GM21717 (cell line): ENCODE measurements at regions not wholly inside any gene's neighbourhood (a gene's known extent, or its start where the extent isn't known, plus 50 kb on each side); places are given as distances from the start of the nearest gene placed in this dataset.

Experiments used
- ATAC-seq: cut with Tn5 transposase; IDR thresholded peaks from one replicate; pipeline ENCODE4 v1.9.1; 2021; ENCODE audit warnings: mild to moderate bottlenecking, moderate library complexity; ENCODE audit not compliant: unreplicated experiment

DNA sequence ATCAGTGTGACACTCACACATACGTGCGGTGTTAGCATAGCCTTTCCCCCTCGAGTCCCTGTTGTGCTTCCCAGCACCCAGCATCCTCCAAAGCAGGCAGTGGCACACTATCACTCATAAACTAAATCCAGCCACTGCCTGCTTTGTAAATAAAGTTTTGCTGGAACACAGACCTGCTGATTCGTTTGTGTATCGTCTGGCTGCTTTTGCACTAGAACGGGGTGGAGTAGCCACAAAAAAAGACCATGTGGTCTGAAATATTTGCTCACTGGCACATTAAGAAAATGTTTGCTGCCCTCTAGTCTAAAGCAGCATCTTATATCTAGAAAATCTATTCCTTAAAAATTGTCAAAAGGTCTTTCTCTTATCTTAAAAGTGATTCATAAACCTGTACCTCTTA, 341.2 kb upstream of the ZFHX3 start:
- ATAC-seq: no peak

DNA sequence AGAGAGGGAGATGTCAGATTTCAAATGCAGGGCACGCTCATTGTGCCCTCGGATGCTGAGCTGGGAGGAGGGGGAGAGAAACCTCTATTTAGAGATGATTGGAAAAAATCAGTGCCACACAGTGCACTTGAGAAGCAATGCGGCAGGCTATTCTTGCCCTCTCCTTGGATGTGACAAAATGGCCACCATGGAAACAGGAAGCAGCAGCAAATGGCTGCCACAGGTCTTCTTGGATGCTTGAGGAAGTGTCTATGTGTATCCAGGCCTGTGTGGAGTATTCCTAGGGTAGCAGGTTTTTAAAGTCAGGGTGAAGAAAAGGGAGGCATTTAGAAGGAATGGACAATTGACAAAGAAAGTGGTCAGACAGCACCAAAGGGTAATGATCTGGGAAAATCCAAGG, 340.1 kb upstream of the ZFHX3 start:
- ATAC-seq: no peak

DNA sequence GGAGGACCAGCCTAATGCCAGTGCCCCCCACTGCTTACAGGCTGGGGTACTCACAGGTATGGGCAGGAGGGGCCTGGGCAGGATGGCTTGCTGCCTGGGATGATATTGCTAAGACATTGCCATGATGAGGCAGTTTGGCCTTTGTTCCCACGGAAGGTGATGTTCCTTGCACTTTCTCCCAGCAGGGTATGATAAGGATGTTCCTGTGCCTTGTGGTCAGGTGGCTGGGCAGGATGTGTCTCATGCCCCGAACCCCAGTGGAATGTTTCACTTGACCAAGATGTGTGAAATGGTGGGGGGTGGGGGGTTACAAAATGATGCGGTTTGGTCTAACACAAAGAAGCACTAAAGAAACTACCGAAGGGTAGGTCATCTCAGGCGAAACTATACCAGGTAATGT, 337.8 kb upstream of the ZFHX3 start:
- ATAC-seq: no peak

DNA sequence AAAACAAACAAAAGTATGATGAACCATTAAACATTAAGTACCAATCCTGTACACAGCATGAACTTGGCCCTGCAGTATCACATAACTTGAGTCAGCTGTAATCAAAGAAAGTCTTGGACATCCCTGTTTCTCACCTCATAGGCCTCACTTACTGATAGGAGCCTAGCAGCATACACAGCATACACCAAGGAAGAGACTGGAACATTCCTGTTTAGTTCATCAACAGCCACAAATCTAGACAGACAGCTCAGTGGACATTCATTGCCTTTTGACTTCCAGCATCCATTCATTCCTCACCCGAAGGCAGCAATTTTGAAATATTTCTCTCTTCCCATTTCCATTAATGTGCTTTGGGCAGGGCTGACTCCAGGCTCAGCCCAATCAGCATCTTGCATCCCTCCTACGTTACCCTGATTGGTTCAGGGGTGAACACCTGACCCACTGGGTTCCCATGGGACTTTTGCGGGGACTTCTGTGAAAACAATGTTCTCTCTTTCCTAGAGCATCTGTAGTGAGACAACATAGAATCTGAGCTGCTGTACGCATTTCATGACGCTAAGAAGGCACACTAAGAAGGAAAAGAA, 336.7 kb upstream of the ZFHX3 start:
- no peak for ATAC-seq

DNA sequence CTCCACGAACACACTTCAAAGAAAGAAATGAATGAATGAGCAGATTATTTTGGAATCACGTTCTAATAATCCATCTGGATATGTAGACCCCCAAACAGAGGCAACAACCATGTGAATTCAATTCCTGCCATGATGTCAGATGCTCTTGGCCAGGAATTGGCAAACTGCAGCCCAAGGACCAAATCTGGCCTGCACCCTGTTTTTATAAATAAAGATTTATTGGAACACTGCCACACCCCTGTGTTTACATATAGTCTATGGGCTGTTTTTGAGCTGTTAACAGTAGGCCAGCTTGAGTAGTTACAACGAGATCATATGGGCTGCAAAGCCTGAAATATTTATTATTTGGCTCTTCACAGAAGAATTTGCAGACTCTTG, 336.0 kb upstream of the ZFHX3 start:
- no peak for ATAC-seq

DNA sequence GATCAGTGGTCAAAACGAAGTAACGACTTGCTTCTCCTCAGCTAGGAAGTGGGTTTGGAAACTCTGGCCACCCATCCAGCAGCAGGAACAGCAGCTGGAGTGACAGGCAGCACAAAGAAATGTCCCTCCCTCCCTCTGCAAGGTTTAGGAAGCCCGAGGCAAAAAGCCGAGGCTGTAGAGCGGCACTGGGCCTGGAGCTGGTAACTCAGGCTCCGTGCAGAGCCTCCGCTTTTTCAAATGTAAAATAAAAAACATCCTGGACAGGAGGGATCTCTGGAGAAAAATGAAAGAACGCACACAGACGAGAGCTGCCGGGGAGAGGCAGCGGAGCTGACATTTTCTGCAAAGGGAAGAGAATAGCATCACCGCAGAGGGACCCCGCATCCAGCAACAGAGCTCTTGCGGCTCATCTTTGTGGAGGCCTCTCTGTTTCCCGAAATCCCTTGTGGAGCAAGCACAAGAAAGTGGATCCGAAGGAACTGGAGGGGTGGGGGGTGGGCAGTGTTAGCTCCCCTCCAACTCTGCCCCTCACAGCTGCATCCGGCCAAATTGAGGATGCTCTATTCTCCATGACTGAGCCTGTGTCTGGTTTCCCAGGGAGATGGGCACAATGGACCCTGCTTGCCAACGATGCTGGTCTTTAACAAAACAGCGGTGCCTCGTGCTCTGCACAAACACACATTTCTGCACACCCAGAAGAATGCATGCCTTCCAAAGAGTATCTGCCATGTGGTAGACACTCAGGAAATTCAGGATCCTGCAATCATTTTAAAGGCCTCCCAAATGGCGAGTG, 335.5 kb upstream of the ZFHX3 start:
- no peak for ATAC-seq

DNA sequence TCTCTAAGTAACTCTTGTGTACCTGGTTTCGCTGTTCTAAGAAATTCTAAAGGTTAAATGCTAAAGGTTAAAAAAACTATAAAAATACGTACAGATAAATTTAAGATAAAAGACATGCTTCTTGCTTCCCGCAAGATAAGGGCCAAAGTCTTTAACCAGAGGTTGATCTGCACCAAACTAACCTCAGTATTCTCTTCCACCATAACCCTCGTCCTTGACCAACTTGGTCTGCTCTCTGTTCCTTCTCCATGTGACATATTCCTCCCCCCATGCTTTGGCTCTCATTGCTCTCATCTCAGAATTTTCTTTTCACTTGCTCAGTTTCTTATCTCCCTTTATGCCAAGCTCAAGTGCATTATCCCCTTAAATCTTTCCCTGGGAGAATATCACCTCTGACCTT, 330.5 kb upstream of the ZFHX3 start:
- ATAC-seq: no peak

DNA sequence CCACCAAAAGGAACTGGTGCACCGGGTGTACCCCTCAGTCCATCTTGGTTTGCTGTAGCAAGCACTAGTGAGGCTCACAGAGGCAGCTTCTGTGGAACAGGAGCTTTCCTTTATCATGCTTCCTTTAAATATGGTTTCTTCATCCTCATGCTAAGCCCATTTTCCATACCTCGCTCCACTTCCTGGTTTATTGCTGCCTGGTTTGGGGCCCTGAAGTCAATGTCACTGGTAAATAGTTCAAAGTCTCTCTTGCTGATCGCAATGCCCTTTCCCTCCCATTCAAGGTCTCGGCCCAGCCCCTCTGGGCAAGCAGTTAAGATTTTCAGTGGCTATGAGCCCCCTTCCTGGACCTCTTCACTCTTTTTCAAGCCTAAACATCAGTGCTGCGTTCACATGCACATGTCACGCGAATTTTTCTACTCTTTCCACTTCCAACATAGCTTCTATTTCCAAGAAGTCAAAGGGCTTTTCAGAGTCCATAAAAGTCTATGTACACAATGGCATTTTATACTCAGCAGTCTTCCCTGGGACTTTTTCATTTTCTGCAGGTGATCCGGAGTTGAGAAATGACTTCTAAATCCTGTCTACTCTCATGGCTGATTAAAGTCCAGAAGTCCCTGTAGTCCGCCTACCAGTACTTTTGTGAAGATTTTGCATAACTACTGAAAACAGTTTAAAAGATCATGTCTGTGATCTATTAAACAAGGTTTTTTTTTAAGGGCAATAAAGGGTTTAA, 323.8 kb upstream of the ZFHX3 start:
- ATAC-seq: no peak

DNA sequence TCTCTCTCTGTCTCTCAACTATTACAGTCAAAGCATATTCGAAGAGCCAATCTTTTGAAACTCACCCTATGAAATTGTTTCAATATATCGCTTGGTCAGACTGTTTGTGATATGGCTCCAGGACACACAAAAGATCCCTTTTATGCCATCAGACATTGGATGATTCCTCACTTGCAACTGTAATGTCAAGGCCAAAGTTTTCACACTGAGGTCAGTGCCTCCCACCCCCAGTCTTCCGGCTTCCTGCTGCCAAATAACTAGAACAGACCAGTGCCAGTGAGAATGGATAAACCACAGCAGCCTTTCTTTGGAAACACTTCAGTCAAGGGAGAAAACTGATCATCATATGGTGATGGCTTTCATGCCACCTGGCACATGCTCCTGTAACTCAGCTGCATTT, 321.9 kb upstream of the ZFHX3 start:
- no peak for ATAC-seq

DNA sequence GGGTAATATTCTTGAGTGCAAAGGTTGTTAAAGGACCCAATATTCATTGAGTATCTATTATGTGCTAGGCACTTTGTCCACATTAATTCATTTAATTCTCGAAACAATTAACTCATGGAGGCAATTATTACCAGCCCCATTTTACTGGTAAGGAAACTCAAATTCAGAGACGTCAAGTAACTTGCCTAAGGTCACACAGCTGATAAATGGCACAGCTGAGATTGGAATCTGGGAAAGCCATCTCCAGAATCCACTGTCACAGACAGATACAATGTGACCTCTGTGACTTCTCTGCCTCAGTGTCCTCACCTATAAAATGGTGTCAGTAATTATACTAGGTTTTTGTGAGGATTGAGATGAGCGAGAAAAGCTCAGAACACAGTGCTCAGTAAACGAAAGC, 320.8 kb upstream of the ZFHX3 start:
- ATAC-seq: no peak

DNA sequence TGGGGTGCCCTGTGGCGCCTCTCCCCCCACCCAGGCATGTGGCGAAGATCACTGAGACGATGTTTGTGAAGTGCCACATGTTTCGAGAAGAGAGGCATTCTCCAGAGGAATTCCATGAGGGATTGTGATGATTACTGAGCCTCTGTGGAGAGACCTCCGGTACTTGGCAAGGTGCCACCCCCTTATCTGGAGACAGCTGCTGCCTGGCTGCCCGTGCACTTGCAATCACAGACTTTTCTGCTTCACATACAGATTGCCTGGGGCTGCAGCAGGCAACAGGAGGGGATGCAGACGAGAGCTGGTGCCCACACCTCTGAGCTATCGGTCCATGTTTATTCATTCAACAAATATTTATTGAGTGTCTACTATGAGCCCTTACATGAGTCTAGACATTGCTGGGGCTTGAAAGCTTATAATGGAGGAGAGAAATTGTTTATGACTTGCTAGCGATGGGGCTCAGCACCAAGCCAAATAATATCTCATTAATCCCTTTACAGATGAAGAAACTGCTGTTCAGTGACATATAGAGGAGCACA, 317.2 kb upstream of the ZFHX3 start:
- no peak for ATAC-seq

DNA sequence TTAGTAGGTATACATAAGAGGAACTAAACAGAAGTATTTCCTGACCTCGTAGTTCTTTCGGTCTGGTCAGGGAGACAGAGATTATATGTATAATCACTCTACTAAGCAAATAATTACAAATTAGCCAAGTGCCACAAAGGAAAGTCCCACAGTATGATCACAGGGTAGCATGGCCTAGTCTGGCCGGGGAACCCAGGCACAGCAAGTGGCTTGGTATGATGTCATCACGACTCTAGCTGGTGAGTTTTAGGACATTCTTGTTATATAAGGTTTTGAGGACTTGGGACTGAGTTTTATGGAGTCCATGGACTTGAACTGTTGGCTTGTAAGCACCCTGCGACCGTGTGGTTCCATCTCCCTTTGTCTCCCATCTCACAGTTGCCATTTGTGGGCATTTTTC, 316.5 kb upstream of the ZFHX3 start:
- ATAC-seq: no peak

DNA sequence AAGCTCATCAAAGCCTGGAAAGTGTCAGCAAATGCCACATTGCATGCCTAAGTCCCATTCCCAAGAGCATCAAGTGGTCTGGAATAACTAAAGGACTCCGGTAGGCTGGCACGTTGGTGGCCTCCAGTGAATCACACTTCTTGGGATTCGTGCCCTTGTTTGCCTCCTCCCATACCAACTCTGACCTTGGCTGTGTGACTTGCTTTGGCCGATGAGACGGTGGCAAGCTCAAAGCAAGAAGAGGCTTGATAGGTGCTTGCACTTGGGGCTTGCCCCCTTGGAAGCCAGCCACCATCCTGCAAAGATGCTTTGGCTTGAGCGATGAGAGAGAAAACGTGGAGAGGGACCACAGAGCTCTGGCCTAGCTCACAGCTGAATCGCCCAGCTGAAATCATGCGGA, 313.1 kb upstream of the ZFHX3 start:
- ATAC-seq: no peak

DNA sequence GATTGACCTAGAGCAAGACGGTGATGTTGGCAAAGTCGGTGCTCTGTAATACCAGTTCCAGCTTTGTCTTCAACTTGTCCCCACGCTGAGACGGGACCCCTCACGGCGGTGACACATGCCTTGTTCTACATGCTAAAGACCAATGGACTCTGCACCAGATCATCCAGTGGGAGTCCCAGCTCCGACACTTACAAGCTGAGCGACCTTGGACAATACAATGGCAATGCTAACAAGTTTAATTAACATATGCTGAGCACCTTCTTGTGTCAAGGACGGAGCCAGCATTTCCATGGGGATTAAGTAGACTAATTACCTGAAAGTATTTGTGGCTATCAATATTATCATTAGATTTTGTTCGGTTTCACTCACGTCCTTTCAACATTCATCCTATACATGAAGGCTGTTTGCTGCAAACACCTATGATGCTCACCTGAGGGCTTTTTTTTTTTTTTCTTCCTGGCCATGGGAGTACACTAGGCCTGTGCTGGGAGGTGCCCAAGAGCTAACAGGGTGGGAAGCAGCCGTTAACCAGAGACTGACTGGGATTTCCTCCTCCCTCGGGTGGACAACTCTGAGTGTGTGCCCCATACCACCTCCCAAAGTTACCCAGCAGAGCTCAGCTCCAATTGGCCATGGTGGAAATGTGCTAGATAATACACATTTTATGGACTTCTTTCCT, 308.6 kb upstream of the ZFHX3 start:
- no peak for ATAC-seq

DNA sequence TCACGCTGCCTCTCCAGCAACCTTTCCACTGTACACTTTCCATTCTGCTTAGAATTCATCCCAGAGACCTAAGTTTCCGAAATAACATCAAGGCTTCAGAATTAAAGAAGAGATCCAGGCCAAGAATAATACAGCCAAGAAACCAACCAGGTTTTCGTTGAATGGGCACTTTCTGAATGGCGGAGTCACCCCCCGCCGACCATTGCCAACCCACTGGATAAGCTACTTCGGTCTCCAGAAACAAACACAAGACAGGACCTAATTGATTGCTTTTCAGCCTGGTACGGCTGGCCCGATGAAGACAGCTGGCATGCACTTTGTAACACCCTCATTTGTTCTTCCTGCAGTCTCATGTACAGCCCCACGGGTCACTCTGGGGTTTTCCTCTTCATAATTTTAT, 308.1 kb upstream of the ZFHX3 start:
- no peak for ATAC-seq

DNA sequence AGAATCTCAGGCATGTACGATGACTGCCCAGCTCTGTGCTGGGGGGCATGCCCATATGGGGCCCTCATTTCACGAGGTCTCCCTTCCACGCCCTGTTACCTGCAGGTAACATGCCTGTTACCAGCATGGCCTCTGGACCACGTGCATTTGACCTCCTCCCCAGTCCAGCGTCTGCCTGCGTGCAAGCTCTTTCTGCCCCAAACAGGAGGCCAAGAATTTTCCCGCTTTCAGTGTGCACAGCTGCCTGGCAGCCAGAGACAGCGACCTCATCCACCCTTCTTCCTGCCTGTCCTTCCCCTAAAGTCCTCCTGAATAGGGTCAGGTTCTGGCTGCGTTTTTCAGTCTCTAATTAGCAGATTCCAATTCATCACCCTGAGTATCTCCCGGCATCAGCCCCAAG, 306.5 kb upstream of the ZFHX3 start:
- no peak for ATAC-seq

DNA sequence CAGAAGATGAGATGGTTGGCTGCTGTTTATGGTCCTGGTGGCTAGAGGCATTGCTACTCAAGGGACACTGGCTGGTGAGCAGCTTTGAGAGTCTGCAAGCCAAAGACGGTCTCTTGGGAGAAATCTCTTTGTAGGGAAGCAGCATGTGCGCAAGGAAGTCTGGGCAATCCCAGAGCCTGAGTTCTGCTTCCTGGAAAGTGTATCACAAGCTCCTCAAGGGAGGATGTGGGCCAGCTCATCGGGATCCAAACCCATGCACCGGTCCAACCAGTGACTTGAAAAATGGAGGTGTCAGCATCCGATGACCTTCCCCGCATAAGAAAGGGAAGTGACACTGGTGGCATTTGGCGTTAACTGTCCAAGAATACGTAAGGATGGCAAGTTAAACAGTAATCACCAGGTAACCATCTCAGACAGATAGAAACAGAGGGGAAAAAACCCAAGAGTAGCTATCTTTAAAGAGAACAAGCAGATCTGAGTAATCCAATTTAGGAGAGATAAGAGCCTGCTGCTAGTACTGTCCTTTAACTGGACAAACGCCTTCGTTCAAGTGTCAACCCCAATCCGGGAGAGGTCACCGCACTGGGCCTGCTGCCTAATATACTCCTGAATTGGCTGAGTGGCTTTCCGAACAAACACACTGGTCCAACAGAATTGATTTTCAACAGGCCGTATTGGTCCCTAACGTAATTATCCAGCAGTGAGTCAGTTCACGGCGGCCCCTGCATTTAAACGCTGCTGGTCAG, 303.0 kb upstream of the ZFHX3 start:
- no peak for ATAC-seq

DNA sequence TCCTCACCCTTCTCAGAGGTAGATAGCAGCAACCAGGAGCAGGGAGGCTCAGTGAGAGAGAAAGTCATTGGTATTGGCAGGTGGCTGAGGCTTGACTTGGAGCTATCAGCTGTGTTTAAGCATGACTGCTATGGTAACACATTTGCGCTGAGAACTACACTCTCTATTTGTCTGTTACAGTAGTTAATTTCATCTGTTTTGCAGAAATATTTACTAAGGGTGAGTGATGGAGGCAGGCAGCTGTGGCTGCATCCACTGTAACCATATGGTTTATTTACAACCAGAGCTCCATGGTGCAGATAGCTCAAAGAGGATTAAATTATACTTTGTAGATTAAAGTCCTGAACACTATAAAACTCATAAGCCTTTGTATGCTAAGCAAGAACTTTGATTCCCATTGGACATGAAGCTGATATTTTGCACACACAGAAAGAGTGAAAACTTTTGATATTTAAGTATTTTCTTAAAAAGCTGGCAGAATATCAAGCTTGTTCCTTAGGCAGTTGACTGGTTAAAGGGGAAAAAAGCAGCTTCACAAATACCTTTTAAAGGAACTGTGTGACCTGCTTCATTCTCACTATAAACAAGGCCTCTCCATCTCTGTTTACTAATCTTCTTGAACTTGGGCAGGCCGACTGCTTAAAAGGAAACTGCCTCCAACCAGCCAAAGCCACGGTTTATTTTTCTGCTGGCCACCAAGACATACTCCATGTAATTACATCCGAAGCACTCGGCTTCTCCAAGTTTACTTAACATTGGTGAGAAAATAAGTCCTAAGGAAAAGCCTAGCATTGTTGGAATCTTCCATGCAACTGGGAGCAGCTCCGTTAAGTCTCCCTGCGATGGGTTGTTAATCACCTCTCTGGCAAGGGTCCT, 299.8 kb upstream of the ZFHX3 start:
- no peak for ATAC-seq

DNA sequence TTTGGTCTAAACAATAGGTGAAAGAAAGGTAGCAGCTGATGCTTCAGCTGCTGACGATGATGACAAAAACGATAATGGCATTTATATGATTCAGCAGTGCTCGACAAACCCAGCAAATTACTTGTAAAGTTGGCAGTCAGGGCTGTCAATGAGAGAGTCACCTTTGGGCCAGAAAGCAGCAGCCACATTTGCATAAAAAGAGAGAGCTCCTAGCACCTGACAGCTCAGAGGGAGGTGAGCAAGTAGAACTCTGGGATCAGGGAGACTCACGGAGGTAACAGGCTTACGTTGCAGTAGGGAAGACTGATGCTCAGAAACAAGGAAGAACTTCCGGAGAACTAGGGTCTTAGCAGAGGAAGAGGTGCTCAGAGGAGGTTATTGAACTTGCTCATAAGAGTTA, 291.9 kb upstream of the ZFHX3 start:
- no peak for ATAC-seq
